Eye (tissue), 1 donor: ENCODE measurements at regions not wholly inside any gene's neighbourhood (a gene's known extent, or its start where the extent isn't known, plus 50 kb on each side); places are given as distances from the start of the nearest gene placed in this dataset.
"Not testable (repeated sequence)": the region's sequence is repeated elsewhere in the genome, so short reads cannot be mapped to it uniquely, and the experiment has no call there.

Experiments used
- DNase-seq: peaks from one replicate; pipeline ENCODE4 v3.0.0-alpha.2; 2015

GRCh38 chr2:89979826-89980537 is 1288.5 kb downstream of the RPIA start:
- not testable (repeated sequence) for DNase-seq

GRCh38 chr2:89982246-89982645 is 1290.8 kb downstream of the RPIA start:
- not testable (repeated sequence) for DNase-seq

- DNase-seq: not testable (repeated sequence)
These were observed 1294.2 kb downstream of the RPIA start for GRCh38 chr2:89985650-89986049.

GRCh38 chr2:89986532-89986931 is 1295.1 kb downstream of the RPIA start:
- DNase-seq: not testable (repeated sequence)

- not testable (repeated sequence) for DNase-seq
These were observed 1305.3 kb downstream of the RPIA start for GRCh38 chr2:89996779-89997178.

GRCh38 chr2:90004553-90004952 is 1313.1 kb downstream of the RPIA start:
- DNase-seq: not testable (repeated sequence)

- DNase-seq: not testable (repeated sequence)
These were observed 1319.1 kb downstream of the RPIA start for GRCh38 chr2:90010442-90011100.

- not testable (repeated sequence) for DNase-seq
These were observed 1319.6 kb downstream of the RPIA start for GRCh38 chr2:90011101-90011443.

- DNase-seq: not testable (repeated sequence)
These were observed 1328.4 kb downstream of the RPIA start for GRCh38 chr2:90019908-90020307.

GRCh38 chr2:90021234-90021633 is 1329.8 kb downstream of the RPIA start:
- not testable (repeated sequence) for DNase-seq

- DNase-seq: not testable (repeated sequence)
These were observed 1335.8 kb downstream of the RPIA start for GRCh38 chr2:90027231-90027643.

- not testable (repeated sequence) for DNase-seq
These were observed 1337.1 kb downstream of the RPIA start for GRCh38 chr2:90028381-90029079.

- not testable (repeated sequence) for DNase-seq
These were observed 1337.6 kb downstream of the RPIA start for GRCh38 chr2:90029080-90029428.

GRCh38 chr2:90032269-90032668 is 1340.8 kb downstream of the RPIA start:
- DNase-seq: not testable (repeated sequence)

- peak; percentile 8 for DNase-seq
These were observed 1344.9 kb downstream of the RPIA start for GRCh38 chr2:90036335-90036734.

GRCh38 chr2:90039093-90039492 is 1347.6 kb downstream of the RPIA start:
- DNase-seq: not testable (repeated sequence)

GRCh38 chr2:90047776-90048175 is 1356.3 kb downstream of the RPIA start:
- DNase-seq: not testable (repeated sequence)

- DNase-seq: not testable (repeated sequence)
These were observed 1360.7 kb downstream of the RPIA start for GRCh38 chr2:90052113-90052631.

GRCh38 chr2:90069290-90069894 is 1377.9 kb downstream of the RPIA start:
- peak; percentile 38 for DNase-seq

- no peak for DNase-seq
These were observed 1384.8 kb downstream of the RPIA start for GRCh38 chr2:90076311-90076710.

GRCh38 chr2:90077948-90078347 is 1386.5 kb downstream of the RPIA start:
- no peak for DNase-seq

GRCh38 chr2:90079374-90079773 is 1387.9 kb downstream of the RPIA start:
- no peak for DNase-seq

GRCh38 chr2:90087792-90088191 is 1396.3 kb downstream of the RPIA start:
- DNase-seq: not testable (repeated sequence)
